Activated CD4-positive, alpha-beta memory T cell treated with anti-CD3 and anti-CD28 coated beads, Interleukin-2, amount 10 ng/mL, durations not matched to agents 7 days and 5 days (primary cell): ENCODE measurements at regions not wholly inside any gene's neighbourhood (a gene's known extent, or its start where the extent isn't known, plus 50 kb on each side); places are given as distances from the start of the nearest gene placed in this dataset.

Experiments
- CTCF ChIA-PET: fragments of 350-600 bp; sonication (Branson Sonifier 250); formaldehyde crosslinking; loops from one replicate; lab custom pipeline; 2021; ENCODE audit warnings: antibody characterized with exemption, inconsistent platforms; lab: Charles Lee
- POLR2A ChIA-PET: fragments of 350-600 bp; sonication (Branson Sonifier 250); formaldehyde crosslinking; loops from one replicate; lab custom pipeline; 2021; ENCODE audit warnings: antibody characterized with exemption; lab: Charles Lee
- DNase-seq: peaks from one replicate; pipeline ENCODE4 v3.0.0-alpha.2; 2020
- H3K27ac Mint-ChIP-seq: one replicate; pipeline ENCODE4 v1.8.0; 2021; ENCODE audit warnings: mild to moderate bottlenecking, mixed read lengths
- H3K27me3 Mint-ChIP-seq: one replicate; pipeline ENCODE4 v1.8.0; 2021; ENCODE audit warnings: mixed read lengths
- H3K36me3 Mint-ChIP-seq: one replicate; pipeline ENCODE4 v1.8.0; 2021; ENCODE audit warnings: low read depth, mixed read lengths
- H3K4me1 Mint-ChIP-seq: one replicate; pipeline ENCODE4 v1.8.0; 2021; ENCODE audit warnings: mixed read lengths
- H3K4me3 Mint-ChIP-seq: one replicate; pipeline ENCODE4 v1.8.0; 2021; ENCODE audit warnings: mild to moderate bottlenecking, mixed read lengths
- H3K9me3 Mint-ChIP-seq: one replicate; pipeline ENCODE4 v1.8.0; 2021; ENCODE audit warnings: mixed read lengths

GRCh38 chr14:83463500-83464098 is 1929.9 kb upstream of the SEL1L start:
- ChIA-PET CTCF (no interaction called here), POLR2A (no interaction called here)
- DNase-seq = peak; percentile 17
- Mint-ChIP-seq H3K4me3 (no peak overlapping the region), H3K27ac (no peak overlapping the region), H3K36me3 (no peaks in the 10 kb centered on the region), H3K27me3 (no peaks in the 10 kb centered on the region), H3K4me1 (no peaks in the 10 kb centered on the region), H3K9me3 (peaks cover 6% of the 10 kb centered on the region)

GRCh38 chr14:83467811-83468210 is 1934.2 kb upstream of the SEL1L start:
- Mint-ChIP-seq H3K4me3 (no peak overlapping the region), H3K27ac (no peak overlapping the region), H3K27me3 (no peaks in the 10 kb centered on the region), H3K9me3 (peaks cover 2% of the 10 kb centered on the region), H3K36me3 (no peaks in the 10 kb centered on the region), H3K4me1 (no peaks in the 10 kb centered on the region)
- ChIA-PET CTCF (no interaction called here), POLR2A (no interaction called here)
- no peak for DNase-seq

- CTCF ChIA-PET = no interaction called here
- peaks cover 5% of the 10 kb centered on the region for H3K9me3 Mint-ChIP-seq
- no peak overlapping the region for H3K4me3 Mint-ChIP-seq
- H3K36me3 Mint-ChIP-seq = no peaks in the 10 kb centered on the region
- no peak for DNase-seq
- no peaks in the 10 kb centered on the region for H3K27me3 Mint-ChIP-seq
- H3K4me1 Mint-ChIP-seq = no peaks in the 10 kb centered on the region
- POLR2A ChIA-PET = no interaction called here
- H3K27ac Mint-ChIP-seq = no peak overlapping the region
Measured at GRCh38 chr14:83470466-83470865, 1936.8 kb upstream of the SEL1L start.

GRCh38 chr14:83470959-83471695 is 1937.5 kb upstream of the SEL1L start:
- Mint-ChIP-seq H3K27me3 (no peaks in the 10 kb centered on the region), H3K4me3 (no peak overlapping the region), H3K4me1 (no peaks in the 10 kb centered on the region), H3K9me3 (peaks cover 5% of the 10 kb centered on the region), H3K27ac (no peak overlapping the region), H3K36me3 (no peaks in the 10 kb centered on the region)
- no peak for DNase-seq
- POLR2A ChIA-PET = no interaction called here
- CTCF ChIA-PET = no interaction called here

DNA sequence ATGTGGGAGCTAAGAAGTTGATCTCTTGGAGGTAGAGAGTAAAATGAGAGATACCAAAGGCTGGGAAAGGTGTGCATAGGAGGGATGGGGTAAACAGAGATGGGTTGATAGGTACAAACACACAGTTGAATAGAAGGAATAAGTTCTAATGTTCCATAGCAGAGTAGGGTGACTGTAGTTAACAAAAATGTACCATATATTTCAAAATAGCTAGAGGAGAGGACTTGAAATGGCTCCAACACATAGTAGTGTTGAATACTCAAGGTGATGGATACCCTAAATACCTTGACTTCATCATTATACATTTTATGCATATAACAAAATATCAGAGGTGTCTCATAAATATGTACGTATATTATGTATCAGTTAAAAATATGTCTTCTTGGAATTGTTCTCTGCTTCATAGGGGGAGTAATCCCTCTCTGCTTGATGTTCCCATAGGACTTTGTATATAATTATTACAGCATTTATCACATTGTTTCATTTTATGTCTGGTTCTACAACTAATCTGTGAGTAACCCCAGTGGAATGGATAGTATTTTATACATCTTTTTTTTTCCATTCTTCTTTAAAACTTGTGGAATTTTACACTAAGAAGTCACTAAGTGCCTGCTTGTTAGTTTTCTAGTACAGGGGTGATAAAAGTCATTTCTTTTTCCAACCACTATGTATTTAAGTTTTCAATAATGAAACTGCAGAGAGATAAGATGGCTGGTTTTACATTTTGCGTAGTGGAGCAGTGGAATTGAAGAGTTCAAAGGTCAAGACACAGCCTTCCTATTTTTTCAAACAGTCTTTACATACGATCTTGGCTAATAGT is 1940.0 kb upstream of the SEL1L start:
- H3K27me3 Mint-ChIP-seq = no peaks in the 10 kb centered on the region
- H3K27ac Mint-ChIP-seq = no peak overlapping the region
- ChIA-PET POLR2A (no interaction called here), CTCF (no interaction called here)
- peaks cover 5% of the 10 kb centered on the region for H3K9me3 Mint-ChIP-seq
- no peak for DNase-seq
- H3K36me3 Mint-ChIP-seq = no peaks in the 10 kb centered on the region
- H3K4me1 Mint-ChIP-seq = no peaks in the 10 kb centered on the region
- no peak overlapping the region for H3K4me3 Mint-ChIP-seq

DNA sequence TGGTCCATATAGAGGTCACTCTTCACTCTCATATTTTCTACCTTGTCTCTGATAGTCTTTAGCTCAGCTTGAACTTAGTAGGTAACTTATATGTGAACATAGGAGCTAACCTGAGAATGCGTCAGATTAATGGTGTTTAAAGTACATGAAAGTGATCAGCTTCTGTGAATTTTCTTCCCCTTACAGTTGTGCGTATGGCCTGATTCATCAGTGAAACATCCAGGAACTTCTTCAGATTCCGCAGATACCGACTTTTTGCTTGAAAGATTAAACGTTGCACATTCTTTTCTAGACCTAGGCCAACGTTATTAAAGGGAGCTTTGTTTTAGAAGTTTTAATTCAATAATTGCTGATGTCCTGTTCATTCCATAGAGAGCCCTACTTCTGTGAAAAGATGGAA is 1945.1 kb upstream of the SEL1L start:
- no peak overlapping the region for H3K4me3 Mint-ChIP-seq
- CTCF ChIA-PET = no interaction called here

DNA sequence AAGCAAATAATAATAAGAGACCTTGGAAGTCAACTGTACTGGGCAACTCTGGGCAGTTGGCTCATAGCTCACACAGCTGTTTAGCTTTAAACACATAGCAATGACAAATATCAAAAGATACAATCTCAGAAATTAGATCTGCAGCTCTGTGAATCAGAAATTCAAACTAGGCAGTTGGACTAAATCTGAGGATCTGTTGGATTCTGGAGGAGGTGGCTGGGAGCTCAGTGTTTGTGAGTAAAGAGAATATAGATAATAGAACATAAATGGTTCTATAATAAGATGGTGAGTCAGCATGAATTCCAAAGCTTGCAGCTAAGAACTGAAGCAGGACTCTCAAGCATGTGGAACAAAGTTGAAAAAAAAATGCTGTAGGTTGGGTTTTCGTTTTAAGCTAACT is 1949.4 kb upstream of the SEL1L start:
- Mint-ChIP-seq H3K9me3 (peaks cover 5% of the 10 kb centered on the region), H3K27me3 (no peaks in the 10 kb centered on the region), H3K4me3 (no peak overlapping the region), H3K27ac (no peak overlapping the region), H3K36me3 (no peaks in the 10 kb centered on the region), H3K4me1 (no peaks in the 10 kb centered on the region)
- ChIA-PET CTCF (no interaction called here), POLR2A (no interaction called here)
- no peak for DNase-seq

More for the DNA sequence above, 1945.1 kb upstream of the SEL1L start:
- no peak for DNase-seq
- Mint-ChIP-seq H3K9me3 (peaks cover 10% of the 10 kb centered on the region), H3K4me1 (no peaks in the 10 kb centered on the region), H3K36me3 (no peaks in the 10 kb centered on the region), H3K27me3 (no peaks in the 10 kb centered on the region), H3K27ac (no peak overlapping the region)
- POLR2A ChIA-PET = no interaction called here

DNA sequence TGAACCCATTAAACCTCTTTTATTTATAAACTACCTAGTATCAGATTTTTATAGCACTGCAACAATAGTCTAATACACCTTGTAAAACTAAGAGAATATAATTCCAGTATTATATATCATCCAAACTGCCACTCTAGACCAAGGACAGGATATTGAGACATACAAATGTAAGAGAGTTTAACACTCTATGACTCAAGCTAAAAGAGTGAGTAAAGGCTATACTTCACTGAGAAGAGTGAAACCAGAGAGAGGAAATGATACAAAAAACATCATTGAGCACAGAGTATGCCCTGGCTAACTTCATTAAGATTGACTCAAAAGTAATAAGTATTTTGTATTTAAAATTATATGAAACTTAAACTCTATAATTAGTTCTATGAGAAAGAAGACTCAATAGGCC is 1951.9 kb upstream of the SEL1L start:
- Mint-ChIP-seq H3K4me1 (no peaks in the 10 kb centered on the region), H3K4me3 (no peak overlapping the region), H3K36me3 (no peaks in the 10 kb centered on the region), H3K27me3 (no peaks in the 10 kb centered on the region), H3K9me3 (peaks cover 3% of the 10 kb centered on the region), H3K27ac (no peak overlapping the region)
- no peak for DNase-seq
- CTCF ChIA-PET = no interaction called here
- POLR2A ChIA-PET = no interaction called here

DNA sequence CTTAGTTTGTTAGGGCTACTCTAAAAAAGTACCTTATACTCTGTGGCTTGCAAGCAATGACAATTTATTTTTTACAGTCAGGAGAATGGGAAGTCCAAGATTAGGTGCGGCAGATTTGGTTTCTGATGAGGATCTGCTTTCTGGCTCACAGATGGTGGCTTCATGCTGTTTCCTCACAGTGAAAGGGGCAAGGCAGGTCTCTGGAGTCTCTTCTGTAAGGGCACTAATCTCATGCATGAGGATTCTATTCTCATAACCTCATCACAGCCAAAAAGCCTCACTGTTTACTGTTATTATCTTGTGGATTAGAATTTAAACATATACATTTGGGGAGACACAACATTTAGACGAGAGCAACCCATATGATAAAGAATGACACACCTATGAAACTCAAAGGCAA is 1957.4 kb upstream of the SEL1L start:
- ChIA-PET CTCF (no interaction called here), POLR2A (no interaction called here)
- peaks cover 8% of the 10 kb centered on the region for H3K9me3 Mint-ChIP-seq
- H3K4me3 Mint-ChIP-seq = no peak overlapping the region
- H3K27ac Mint-ChIP-seq = no peak overlapping the region
- no peaks in the 10 kb centered on the region for H3K27me3 Mint-ChIP-seq
- no peak for DNase-seq
- H3K4me1 Mint-ChIP-seq = no peaks in the 10 kb centered on the region
- no peaks in the 10 kb centered on the region for H3K36me3 Mint-ChIP-seq

DNA sequence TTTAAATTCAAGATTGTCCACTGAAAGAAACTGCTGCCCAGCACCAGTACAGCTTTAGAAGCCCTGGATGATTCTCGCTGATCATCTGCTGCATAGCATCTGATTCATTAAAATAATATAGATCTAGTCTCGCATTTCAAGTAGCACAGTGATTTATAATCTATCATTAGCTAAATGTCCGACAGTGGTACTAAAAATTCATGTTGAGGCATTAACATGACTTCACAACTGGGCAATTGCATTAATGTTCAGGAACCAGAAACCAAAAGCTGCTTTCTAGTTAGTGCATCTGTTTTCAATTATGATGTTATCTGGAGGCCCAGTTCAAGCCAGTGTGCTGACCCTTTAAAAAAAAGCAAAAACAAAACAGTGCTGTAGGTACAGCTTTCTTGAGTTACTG is 1987.2 kb upstream of the SEL1L start:
- Mint-ChIP-seq H3K4me1 (no peaks in the 10 kb centered on the region), H3K27ac (no peak overlapping the region), H3K4me3 (no peak overlapping the region), H3K36me3 (no peaks in the 10 kb centered on the region), H3K9me3 (peaks cover 9% of the 10 kb centered on the region), H3K27me3 (no peaks in the 10 kb centered on the region)
- ChIA-PET POLR2A (no interaction called here), CTCF (no interaction called here)
- DNase-seq = no peak

- DNase-seq = no peak
- peaks cover 6% of the 10 kb centered on the region for H3K9me3 Mint-ChIP-seq
- H3K4me1 Mint-ChIP-seq = no peaks in the 10 kb centered on the region
- CTCF ChIA-PET = no interaction called here
- no peaks in the 10 kb centered on the region for H3K27me3 Mint-ChIP-seq
- H3K36me3 Mint-ChIP-seq = no peaks in the 10 kb centered on the region
- H3K27ac Mint-ChIP-seq = no peak overlapping the region
- POLR2A ChIA-PET = no interaction called here
- no peak overlapping the region for H3K4me3 Mint-ChIP-seq
Measured at GRCh38 chr14:83529531-83529930, 1995.9 kb upstream of the SEL1L start.

DNA sequence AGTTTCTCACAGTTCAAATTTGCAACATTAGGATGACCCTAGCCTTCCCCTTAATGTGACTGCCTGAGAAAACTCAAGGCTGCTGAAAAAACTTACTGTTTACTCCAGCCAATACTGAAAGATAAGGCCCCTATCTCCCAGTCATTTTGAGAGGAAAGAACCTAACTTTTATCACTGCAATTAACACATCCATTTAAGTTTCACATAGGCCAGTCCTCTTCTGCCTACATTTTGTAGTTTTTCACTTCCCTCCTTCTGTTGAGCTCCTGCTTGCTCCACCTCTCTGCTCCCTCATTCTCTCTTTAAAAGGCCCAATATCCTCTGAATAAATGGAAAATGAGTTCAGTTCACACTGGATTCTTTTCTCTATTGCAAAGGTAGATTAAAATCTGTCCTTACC is 1996.2 kb upstream of the FLRT2 start:
- ChIA-PET CTCF (no interaction called here), POLR2A (no interaction called here)
- Mint-ChIP-seq H3K4me3 (no peak overlapping the region), H3K27me3 (no peaks in the 10 kb centered on the region), H3K27ac (no peak overlapping the region), H3K9me3 (no peaks in the 10 kb centered on the region), H3K4me1 (no peaks in the 10 kb centered on the region), H3K36me3 (no peaks in the 10 kb centered on the region)
- no peak for DNase-seq

GRCh38 chr14:83534995-83535394 is 1994.9 kb upstream of the FLRT2 start:
- DNase-seq = no peak
- Mint-ChIP-seq H3K4me1 (no peaks in the 10 kb centered on the region), H3K27me3 (no peaks in the 10 kb centered on the region), H3K27ac (no peak overlapping the region), H3K36me3 (no peaks in the 10 kb centered on the region), H3K9me3 (peaks cover 4% of the 10 kb centered on the region), H3K4me3 (no peak overlapping the region)
- ChIA-PET POLR2A (no interaction called here), CTCF (no interaction called here)
